ENCODE measurements at regions not wholly inside any gene's neighbourhood (a gene's known extent, or its start where the extent isn't known, plus 50 kb on each side); places are given as distances from the start of the nearest gene placed in this dataset.

DNA sequence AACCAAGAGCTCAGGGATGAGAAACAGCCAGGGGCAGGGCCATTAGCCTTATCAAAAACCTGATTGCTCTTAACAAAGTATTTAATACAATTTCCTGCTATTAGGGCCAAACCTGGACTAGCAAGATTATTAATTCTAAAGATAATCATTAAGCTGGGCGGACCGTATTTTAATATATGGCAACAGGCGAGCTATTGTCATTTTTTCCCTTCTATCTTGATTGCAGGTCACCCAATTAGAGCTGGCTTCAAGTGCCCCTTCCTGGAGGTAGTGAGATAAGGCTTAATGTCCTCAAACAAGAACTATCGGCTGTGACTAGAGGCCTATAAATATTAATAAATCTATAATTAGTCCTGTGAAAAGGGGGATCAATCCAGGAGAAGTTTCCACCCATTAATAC is 66.0 kb upstream of the BLCAP start (continued):
- TF ChIP-seq, protein P1, sequence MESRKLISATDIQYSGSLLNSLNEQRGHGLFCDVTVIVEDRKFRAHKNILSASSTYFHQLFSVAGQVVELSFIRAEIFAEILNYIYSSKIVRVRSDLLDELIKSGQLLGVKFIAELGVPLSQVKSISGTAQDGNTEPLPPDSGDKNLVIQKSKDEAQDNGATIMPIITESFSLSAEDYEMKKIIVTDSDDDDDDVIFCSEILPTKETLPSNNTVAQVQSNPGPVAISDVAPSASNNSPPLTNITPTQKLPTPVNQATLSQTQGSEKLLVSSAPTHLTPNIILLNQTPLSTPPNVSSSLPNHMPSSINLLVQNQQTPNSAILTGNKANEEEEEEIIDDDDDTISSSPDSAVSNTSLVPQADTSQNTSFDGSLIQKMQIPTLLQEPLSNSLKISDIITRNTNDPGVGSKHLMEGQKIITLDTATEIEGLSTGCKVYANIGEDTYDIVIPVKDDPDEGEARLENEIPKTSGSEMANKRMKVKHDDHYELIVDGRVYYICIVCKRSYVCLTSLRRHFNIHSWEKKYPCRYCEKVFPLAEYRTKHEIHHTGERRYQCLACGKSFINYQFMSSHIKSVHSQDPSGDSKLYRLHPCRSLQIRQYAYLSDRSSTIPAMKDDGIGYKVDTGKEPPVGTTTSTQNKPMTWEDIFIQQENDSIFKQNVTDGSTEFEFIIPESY (IDR thresholded peaks at IDR 0.05), result no peak
- TF ChIP-seq EP300 (IDR thresholded peaks at IDR 0.05; ENCODE audit: borderline replicate concordance in 1 of 2, control insufficient read depth in 1 of 2, low read depth in 2 of 2, low read length in 2 of 2), result no peak
- TF ChIP-seq ETV6 (conservative IDR thresholded peaks at IDR 0.05 in 1 of 2, IDR thresholded peaks at IDR 0.05 in 1 of 2; ENCODE audit: borderline replicate concordance in 1 of 2, low read depth in 1 of 2), result no peak

DNA sequence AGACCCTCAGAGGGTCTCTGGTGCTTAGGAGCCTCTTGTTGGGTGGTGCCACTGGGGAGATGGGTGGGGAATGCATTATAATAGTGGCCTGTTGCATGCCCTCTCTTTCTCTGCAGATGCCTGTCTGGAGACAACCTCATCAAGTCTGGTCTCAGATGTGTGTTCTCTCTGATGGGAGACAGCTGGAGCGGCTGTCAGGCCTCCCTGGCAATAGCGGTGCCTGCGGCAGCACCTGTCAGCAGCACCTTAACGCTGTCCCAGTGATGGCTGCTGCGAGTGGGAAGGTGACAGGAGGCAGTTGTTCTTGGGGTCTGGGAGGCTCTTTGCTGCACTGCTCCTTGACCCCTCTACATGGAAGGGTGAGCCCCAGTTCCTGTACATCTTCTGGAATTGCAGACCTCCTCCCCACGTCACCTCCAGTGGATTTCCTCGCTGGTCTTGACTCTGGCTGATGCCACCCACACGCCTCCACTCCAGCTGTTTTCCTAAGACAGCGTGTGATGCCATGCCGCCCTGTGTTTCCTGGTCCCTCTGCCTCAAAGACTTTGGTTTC is 63.3 kb upstream of the BLCAP start:
- BruUV-seq (replicated peaks), result no TSS peak
- ChIA-PET CTCF (interaction anchor here (1.2 kb wide), 1 partner anchor 401 kb away, joined by 3 read pairs; no protein-coding TSS in a partner anchor), SMC1A (ENCODE audit: uncharacterized antibody, unreplicated experiment) (no interaction called here), POLR2A (no interaction called here), RAD21 (ENCODE audit: unreplicated experiment) (no interaction called here)
- no peak overlapping the region for H3K9ac ChIP-seq (ENCODE audit: control insufficient read depth, insufficient read depth, low read length)
- no peak overlapping the region for H3K27ac ChIP-seq (ENCODE audit: control insufficient read depth, insufficient read depth)
- FAIRE-seq, result no peak
- DNase-seq (ENCODE audit: low read depth, low spot score), result no peak
- H3K4me3 ChIP-seq, result no peak overlapping the region
- H3K79me2 ChIP-seq (ENCODE audit: control insufficient read depth, insufficient read depth, low read length), result no peaks in the 10 kb centered on the region
- H3K4me1 ChIP-seq (ENCODE audit: control insufficient read depth, insufficient read depth, low read length), result no peaks in the 10 kb centered on the region
- no peaks in the 10 kb centered on the region for H3K9me3 ChIP-seq (replicated peaks; ENCODE audit: control insufficient read depth, insufficient read depth, low read length)
- 37% methylated on average over 10 of the region's 10 CpGs for WGBS (ENCODE audit: insufficient coverage, insufficient replicate concordance, low lambda C conversion rate, missing lambda C conversion rate)
- intact Hi-C loops (cut with micrococcal nuclease; ENCODE audit: unreplicated experiment), result no loop called here
- H3K36me3 ChIP-seq (ENCODE audit: control insufficient read depth in 2 of 2, insufficient read depth in 2 of 2, low read length in 1 of 2), result no peaks in the 10 kb centered on the region
- no peaks in the 10 kb centered on the region for H4K20me1 ChIP-seq (ENCODE audit: control insufficient read depth, insufficient read depth)
- no peak for ATAC-seq
- no peak overlapping the region for H3K4me2 ChIP-seq (ENCODE audit: control insufficient read depth, insufficient read depth)
- in situ Hi-C loops (cut with MboI), result no loop called here
- H2AFZ ChIP-seq (ENCODE audit: control insufficient read depth, low read depth, low read length), result no peak overlapping the region
- no peaks in the 10 kb centered on the region; a peak in 3 of 4 replicates for H3K27me3 ChIP-seq (replicated peaks in 1 of 2; ENCODE audit: control insufficient read depth in 2 of 2, insufficient read depth in 2 of 2, low read length in 1 of 2)
- TF ChIP-seq, protein P2, sequence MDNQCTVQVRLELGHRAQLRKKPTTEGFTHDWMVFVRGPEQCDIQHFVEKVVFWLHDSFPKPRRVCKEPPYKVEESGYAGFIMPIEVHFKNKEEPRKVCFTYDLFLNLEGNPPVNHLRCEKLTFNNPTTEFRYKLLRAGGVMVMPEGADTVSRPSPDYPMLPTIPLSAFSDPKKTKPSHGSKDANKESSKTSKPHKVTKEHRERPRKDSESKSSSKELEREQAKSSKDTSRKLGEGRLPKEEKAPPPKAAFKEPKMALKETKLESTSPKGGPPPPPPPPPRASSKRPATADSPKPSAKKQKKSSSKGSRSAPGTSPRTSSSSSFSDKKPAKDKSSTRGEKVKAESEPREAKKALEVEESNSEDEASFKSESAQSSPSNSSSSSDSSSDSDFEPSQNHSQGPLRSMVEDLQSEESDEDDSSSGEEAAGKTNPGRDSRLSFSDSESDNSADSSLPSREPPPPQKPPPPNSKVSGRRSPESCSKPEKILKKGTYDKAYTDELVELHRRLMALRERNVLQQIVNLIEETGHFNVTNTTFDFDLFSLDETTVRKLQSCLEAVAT (IDR thresholded peaks at IDR 0.05), result no peak
- TF ChIP-seq ZNF384 (IDR thresholded peaks at IDR 0.05; ENCODE audit: borderline replicate concordance, low read depth, low read length) (no peak), ZNF24 (IDR thresholded peaks at IDR 0.05) (no peak), RB1 (IDR thresholded peaks at IDR 0.05; ENCODE audit: borderline replicate concordance) (no peak), MXI1 (IDR thresholded peaks at IDR 0.05; ENCODE audit: low read depth, low read length) (no peak), IKZF2 (IDR thresholded peaks at IDR 0.05) (no peak), NR2C2 (IDR thresholded peaks at IDR 0.05; ENCODE audit: borderline replicate concordance, control insufficient read depth, insufficient read length, low read depth) (no peak), ZNF207 (IDR thresholded peaks at IDR 0.05; ENCODE audit: borderline replicate concordance) (no peak), NRF1 (conservative IDR thresholded peaks at IDR 0.05; ENCODE audit: low read depth, low read length) (no peak), EP300 (IDR thresholded peaks at IDR 0.05; ENCODE audit: borderline replicate concordance in 1 of 2, control insufficient read depth in 1 of 2, low read depth in 2 of 2, low read length in 2 of 2) (no peak), FOS (IDR thresholded peaks at IDR 0.05; ENCODE audit: borderline replicate concordance, extremely low read depth, insufficient read length) (no peak)
- TF ChIP-seq, protein P3, sequence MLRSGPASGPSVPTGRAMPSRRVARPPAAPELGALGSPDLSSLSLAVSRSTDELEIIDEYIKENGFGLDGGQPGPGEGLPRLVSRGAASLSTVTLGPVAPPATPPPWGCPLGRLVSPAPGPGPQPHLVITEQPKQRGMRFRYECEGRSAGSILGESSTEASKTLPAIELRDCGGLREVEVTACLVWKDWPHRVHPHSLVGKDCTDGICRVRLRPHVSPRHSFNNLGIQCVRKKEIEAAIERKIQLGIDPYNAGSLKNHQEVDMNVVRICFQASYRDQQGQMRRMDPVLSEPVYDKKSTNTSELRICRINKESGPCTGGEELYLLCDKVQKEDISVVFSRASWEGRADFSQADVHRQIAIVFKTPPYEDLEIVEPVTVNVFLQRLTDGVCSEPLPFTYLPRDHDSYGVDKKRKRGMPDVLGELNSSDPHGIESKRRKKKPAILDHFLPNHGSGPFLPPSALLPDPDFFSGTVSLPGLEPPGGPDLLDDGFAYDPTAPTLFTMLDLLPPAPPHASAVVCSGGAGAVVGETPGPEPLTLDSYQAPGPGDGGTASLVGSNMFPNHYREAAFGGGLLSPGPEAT (IDR thresholded peaks at IDR 0.05; ENCODE audit: low read depth), result no peak
- TF ChIP-seq, protein P4, sequence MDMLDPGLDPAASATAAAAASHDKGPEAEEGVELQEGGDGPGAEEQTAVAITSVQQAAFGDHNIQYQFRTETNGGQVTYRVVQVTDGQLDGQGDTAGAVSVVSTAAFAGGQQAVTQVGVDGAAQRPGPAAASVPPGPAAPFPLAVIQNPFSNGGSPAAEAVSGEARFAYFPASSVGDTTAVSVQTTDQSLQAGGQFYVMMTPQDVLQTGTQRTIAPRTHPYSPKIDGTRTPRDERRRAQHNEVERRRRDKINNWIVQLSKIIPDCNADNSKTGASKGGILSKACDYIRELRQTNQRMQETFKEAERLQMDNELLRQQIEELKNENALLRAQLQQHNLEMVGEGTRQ (IDR thresholded peaks at IDR 0.05; ENCODE audit: borderline replicate concordance, low read depth, low read length), result no peak
